ENCODE measurements at regions not wholly inside any gene's neighbourhood (a gene's known extent, or its start where the extent isn't known, plus 50 kb on each side); places are given as distances from the start of the nearest gene placed in this dataset.
A peak's percentile ranks its signal among the peaks of the same experiment; 100 is the strongest.
"Not testable (repeated sequence)": the region's sequence is repeated elsewhere in the genome, so short reads cannot be mapped to it uniquely, and the experiment has no call there.

DNA sequence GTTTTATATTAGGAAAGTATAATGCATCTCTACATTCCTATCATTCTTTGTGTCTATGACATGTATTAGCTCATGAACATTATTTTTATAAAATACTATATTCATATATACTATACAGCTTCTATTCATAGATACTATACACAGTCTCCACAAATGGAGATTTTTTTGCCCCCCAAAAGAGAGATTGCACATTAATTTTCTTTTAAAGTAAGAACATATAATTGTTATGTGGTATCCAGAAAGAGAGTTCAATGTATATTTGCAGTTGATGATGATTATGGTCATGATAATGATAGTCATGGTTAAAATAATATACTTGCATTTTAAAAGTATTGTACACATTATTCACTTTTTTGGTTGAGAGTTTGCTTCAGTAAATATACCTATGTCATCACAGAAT lies 445.3 kb downstream of the DSC3 start:
- TF ChIP-seq GATA1 (IDR thresholded peaks at IDR 0.05; ENCODE audit: low read depth, low read length) (no peak), POLR2A (IDR thresholded peaks at IDR 0.05; ENCODE audit: low read length) (no peak)
- DNase-seq = no peak

DNA sequence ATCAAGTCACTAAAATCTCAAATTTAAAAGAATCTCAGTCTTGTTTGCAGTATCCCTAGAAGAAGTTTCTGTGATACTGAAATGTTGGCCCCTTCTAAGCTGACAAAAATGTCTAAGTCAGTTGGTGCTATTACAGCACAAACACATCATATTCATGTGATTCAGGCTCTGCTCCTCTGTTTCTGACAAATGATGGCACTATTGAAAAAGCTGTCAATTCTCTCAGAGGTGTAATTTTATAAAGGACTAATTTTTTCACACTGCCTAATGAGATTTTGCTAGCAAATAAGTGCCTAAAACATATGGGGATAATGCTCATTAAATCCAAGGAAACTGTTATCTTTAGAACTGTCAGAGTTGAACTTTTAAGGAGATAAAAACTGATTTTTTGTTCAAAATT lies 445.9 kb downstream of the DSC3 start:
- TF ChIP-seq GATA1 (IDR thresholded peaks at IDR 0.05; ENCODE audit: low read depth, low read length) (no peak), POLR2A (IDR thresholded peaks at IDR 0.05; ENCODE audit: low read length) (no peak)
- no peak for DNase-seq

DNA sequence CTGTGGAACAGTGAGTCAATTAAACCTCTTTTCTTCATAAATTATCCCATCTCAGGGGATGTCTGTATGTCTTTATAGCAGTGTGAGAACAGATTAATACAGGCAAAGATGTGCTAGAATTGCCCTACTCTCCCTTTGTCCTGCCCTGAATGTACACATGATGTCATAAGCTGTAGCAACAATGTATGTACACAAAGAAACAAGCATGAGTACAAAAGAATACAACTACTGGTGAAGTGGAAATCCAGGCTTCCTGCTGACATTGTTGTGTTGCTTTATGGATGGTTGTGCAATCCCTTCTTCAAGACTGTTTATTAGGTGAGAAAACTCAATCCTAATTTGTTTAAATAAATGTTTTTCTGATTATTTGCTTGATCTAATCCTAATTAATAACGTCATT lies 446.6 kb downstream of the DSC3 start:
- TF ChIP-seq GATA1 (IDR thresholded peaks at IDR 0.05; ENCODE audit: low read depth, low read length) (no peak), POLR2A (IDR thresholded peaks at IDR 0.05; ENCODE audit: low read length) (no peak)
- DNase-seq = no peak

DNA sequence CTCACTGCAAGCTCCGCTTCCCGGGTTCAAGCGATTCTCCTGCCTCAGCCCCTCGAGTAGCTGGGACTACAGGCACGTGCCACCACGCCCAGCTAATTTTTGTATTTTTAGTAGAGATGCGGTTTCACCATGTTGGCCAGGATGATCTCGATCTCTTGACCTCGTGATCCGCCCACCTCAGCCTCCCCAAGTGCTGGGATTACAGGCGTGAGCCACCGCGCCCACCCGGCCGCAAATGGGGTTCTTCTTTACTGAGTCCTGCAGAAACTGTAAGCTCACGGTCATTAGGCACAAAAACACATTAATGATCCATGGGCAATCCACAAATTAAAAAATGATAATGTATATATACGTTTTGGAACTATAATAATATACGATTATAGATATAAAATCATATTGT lies 447.6 kb downstream of the DSC3 start:
- DNase-seq = not testable (repeated sequence)

DNA sequence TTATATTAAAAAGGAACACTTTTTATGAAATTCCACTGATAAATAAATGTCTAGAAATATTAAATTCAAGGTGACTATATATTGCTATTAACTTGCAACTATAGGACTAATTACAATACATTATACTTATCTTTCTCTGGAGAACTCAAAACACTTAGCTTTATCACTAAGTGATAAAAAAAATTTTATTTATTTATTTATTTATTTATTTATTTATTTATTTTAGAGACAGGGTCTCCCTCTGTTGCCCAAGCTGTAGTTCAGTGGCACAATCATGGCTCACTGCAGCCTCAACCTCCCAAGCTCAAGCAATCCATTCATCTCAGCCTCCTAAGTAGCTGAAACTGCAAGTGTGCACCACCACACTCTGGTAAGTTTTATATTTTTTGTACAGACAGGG lies 451.1 kb downstream of the DSC3 start:
- no peak for DNase-seq

DNA sequence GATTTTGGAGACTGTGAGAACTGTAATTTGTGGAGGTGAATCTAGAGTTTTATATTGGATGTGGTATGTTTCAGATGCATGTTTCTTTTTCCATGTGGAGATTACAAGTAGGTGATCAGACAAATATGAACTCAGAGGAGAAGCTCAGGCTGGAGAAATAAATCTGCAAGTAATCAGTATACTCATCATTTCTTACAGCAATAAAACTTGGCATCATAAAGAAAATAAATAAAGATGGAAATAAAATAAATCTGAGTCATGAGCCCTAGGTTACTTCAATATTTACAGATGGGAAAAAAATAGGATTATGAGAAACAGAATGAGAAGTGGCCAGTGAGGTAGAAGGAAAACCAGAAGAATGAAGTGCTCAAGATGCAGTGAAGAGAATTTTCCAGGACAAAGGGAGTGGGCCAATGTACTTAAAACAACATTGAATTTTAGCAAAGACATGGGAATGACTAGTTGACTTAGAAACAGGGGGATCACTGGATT lies 453.8 kb downstream of the DSC3 start:
- no peak for DNase-seq
- TF ChIP-seq GATA1 (IDR thresholded peaks at IDR 0.05; ENCODE audit: low read depth, low read length) (no peak), POLR2A (IDR thresholded peaks at IDR 0.05; ENCODE audit: low read length) (no peak)

More for the DNA sequence above, 451.1 kb downstream of the DSC3 start:
- TF ChIP-seq GATA1 (IDR thresholded peaks at IDR 0.05; ENCODE audit: low read depth, low read length) = no peak
- no peak for TF ChIP-seq POLR2A (IDR thresholded peaks at IDR 0.05; ENCODE audit: low read length)

DNA sequence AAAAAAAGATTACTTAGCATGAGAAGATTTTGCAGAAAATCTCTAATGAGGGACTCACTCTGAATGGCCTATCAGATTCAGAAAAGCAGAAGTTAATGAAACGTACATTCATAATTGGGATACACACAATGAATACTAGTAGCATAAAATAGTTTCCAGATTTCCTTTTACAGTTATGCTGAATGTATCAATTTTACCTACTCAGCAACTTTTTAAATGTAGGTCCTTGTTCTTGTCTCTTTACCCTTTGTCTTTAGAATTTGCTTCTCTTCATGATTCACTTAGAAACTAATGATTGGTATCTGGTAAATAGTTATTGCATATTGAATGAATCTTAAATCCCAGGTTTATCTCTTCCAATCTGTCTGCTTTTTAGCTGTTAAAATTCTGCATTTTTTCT lies 458.8 kb downstream of the DSC3 start:
- DNase-seq = no peak
- no peak for TF ChIP-seq POLR2A (IDR thresholded peaks at IDR 0.05; ENCODE audit: low read length)
- no peak for TF ChIP-seq GATA1 (IDR thresholded peaks at IDR 0.05; ENCODE audit: low read depth, low read length)

DNA sequence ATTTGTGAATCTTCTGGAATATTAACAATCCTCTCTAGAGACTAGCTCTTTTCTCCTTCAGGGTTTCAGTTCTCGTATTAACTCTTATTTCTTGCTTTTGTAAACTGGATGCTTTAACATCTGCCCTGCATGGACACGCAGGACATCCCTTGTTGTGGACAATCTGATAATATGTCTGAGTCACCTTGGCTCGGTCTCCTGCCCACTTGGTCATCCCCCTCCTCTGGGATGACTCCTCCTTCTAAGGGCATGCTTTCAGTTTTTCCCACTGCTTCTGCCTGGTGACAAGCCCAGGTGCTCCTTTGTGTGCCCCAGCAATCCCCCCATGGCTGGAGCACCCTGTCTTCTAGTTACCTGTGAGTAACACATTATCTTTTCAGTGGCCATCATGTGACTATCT lies 460.5 kb downstream of the DSC3 start:
- no peak for TF ChIP-seq POLR2A (IDR thresholded peaks at IDR 0.05; ENCODE audit: low read length)
- TF ChIP-seq GATA1 (IDR thresholded peaks at IDR 0.05; ENCODE audit: low read depth, low read length) = no peak
- no peak for DNase-seq

DNA sequence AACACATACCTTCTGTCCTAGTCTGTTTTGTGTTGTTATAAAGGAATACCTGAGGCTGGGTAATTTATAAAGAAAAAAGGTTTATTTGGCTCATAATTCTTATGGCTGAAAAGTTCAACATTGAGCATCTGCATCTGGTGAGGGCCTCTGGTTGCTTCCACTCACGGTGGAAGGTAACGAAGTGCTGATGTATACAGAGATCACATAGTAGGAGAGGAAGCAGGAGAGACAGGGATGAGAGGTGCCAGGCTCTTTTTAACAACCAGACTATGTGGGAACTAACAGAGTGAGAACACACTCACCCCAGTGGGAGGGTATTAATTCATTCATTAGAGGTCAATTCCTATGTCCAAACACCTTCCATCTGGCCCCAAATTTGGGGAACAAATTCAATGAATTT lies 463.8 kb downstream of the DSC3 start:
- no peak for TF ChIP-seq POLR2A (IDR thresholded peaks at IDR 0.05; ENCODE audit: low read length)
- no peak for DNase-seq

DNA sequence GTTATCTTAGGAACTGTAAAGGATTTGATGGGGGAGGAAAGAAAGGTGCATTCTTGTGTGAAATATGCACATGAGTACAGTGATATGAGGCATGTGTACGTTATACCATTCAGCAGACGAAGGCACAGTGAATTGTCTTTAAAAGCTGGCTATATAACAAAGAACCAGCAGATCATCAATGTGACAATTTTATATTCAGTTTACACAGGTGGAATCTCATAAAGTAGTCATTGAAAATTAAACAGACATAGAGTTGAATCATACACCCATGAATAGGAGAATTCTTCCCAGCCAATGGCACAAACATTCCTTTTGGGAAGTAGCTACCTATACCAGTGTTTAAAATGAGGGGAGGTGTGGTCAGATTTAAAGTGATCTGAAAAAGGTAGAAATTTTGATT lies 470.3 kb downstream of the DSC3 start:
- TF ChIP-seq GATA1 (IDR thresholded peaks at IDR 0.05; ENCODE audit: low read depth, low read length) (no peak), POLR2A (IDR thresholded peaks at IDR 0.05; ENCODE audit: low read length) (no peak)
- no peak for DNase-seq

DNA sequence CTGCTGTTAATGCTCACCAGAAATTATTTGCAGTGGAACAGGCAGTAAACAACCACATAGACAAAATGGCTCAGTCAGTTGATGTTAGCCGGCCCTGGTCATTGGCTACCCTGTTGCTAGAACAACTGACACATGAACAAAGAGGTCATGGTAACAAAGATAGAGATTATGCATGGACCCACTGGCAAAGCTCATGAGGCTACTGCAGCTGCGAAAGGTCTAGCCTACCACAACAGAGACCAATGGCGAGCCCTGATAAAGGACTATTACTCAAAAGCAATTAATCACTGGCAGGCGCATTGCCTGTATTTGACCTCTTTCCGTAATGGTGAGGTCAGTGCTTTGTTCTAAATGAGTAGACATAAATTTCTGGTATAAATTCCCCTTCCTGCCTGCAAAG lies 474.2 kb downstream of the DSC3 start:
- TF ChIP-seq GATA1 (IDR thresholded peaks at IDR 0.05; ENCODE audit: low read depth, low read length) = no peak
- TF ChIP-seq POLR2A (IDR thresholded peaks at IDR 0.05; ENCODE audit: low read length) = no peak

DNA sequence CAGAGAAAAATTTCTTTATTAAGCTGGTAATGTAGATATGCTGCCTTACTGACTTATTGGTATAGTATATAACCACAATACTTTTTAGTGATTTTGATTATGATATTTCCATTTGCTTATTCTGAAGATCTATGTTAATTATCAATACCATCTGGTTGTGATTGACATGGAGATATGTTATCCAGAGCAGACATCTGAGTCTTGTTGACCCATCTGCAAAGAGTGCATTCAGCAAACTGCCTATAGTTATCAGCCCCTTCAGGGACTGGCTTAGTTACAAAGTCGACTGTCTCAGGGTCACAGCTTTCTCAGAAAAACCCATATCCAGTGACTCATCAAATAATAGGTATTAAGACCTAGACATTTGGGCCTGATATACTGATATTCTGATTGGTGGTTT lies 475.7 kb downstream of the DSC3 start:
- DNase-seq = peak; percentile 16 to 78

More for the DNA sequence above, 474.2 kb downstream of the DSC3 start:
- DNase-seq = peak in 1 of 2 experiments; percentile 14

DNA sequence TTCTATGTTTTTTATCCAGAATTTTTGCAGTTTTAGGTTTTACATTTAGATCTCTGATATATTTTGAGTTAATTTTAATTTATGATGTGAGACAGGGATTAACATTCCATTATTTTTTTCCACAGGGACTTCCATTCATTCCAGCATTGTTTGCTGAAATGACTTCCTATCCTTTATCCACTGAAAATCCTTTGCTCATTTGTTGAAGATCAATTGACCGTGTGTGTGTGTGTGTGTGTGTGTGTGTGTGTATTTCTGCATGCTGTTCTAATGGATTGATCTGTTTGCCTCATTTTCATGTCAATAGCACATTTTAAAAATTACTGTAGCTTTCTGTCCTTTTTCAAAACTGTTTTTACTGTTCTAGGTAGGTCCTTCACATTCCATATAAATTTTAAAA lies 480.3 kb downstream of the DSC3 start:
- DNase-seq = no peak
- TF ChIP-seq GATA1 (IDR thresholded peaks at IDR 0.05; ENCODE audit: low read depth, low read length) = no peak
- no peak for TF ChIP-seq POLR2A (IDR thresholded peaks at IDR 0.05; ENCODE audit: low read length)

More for the DNA sequence above, 475.7 kb downstream of the DSC3 start:
- no peak for TF ChIP-seq GATA1 (IDR thresholded peaks at IDR 0.05; ENCODE audit: low read depth, low read length)
- no peak for TF ChIP-seq POLR2A (IDR thresholded peaks at IDR 0.05; ENCODE audit: low read length)

DNA sequence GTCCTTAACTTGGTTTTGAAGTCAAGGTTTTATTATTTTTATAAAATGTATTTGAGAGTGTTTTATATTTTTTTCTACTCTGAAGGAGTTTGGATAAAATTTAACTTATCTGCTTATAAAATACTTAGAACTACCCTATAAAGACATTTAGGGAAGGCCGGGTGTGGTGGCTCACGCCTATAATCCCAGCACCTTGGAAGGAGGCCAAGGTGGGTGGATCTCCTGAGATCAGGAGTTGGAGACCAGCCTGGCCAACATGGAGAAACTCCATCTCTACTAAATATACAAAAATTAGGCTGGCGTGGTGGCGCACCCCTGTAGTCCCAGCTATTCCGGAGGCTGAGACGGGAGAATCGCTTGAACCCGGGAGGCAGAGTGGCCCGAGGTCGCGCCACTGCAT lies 486.4 kb downstream of the DSC3 start:
- DNase-seq = peak in 1 of 2 experiments; percentile 4
- no peak for TF ChIP-seq GATA1 (IDR thresholded peaks at IDR 0.05; ENCODE audit: low read depth, low read length)
- TF ChIP-seq POLR2A (IDR thresholded peaks at IDR 0.05; ENCODE audit: low read length) = no peak

DNA sequence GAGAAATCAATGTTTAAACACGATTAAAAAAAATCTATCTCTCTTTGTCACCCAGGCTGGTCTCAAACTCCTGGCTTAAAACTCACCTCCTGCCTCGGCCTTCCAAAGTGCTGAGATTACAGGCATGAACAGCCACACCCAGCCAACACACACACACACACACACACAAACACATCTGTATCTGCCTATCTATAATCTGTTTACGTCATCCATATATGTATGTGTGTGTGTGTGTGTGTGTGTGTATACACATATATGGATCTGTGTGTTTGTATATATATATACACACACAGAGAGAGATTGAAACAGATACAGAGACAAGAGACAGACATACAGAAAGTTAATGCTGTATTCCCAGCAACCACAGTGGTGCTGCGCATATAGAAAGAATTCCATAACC lies 497.1 kb downstream of the DSC3 start:
- no peak for DNase-seq
- no peak for TF ChIP-seq GATA1 (IDR thresholded peaks at IDR 0.05; ENCODE audit: low read depth, low read length)
- no peak for TF ChIP-seq POLR2A (IDR thresholded peaks at IDR 0.05; ENCODE audit: low read length)

DNA sequence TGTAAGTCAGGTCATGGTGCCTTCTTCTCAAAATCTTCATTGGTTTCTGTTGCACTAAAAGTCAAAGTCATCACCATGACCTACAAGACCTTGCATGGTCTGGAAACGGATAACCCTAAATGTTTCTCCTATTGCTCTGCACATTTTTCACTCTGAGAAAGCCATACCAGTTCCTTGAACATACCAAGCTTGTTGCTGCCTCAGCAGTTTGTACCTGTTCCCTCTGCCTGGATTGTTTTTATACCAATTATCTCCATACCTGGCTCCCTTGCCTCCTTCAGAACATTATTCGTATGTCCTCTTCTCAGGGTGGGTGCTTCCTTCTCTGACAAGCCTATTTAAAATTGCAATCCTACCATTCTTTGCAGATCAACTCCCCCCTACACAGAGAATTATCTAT lies 498.4 kb downstream of the DSC3 start:
- no peak for DNase-seq

More for the DNA sequence above, 498.4 kb downstream of the DSC3 start:
- no peak for TF ChIP-seq GATA1 (IDR thresholded peaks at IDR 0.05; ENCODE audit: low read depth, low read length)
- TF ChIP-seq POLR2A (IDR thresholded peaks at IDR 0.05; ENCODE audit: low read length) = no peak

Data from erythroblast (primary cell).